Endothelial cell of umbilical vein (primary cell): ENCODE measurements at regions not wholly inside any gene's neighbourhood (a gene's known extent, or its start where the extent isn't known, plus 50 kb on each side); places are given as distances from the start of the nearest gene placed in this dataset.
A peak's percentile ranks its signal among the peaks of the same experiment; 100 is the strongest.

Experiments used
- BruUV-seq: library from RNA; stranded (reverse); fragments of 400-500 nt; replicated peaks from 2 replicates; lab custom pipeline; 2021; lab: Mats Ljungman, UMichigan
- CTCF ChIA-PET: fragments of 300-600, 350-600 bp; sonication (Branson Sonifier 250); formaldehyde crosslinking; loops from one replicate; lab custom pipeline; 2021; ENCODE audit warnings: antibody characterized with exemption, inconsistent platforms; lab: Charles Lee
- POLR2A ChIA-PET: fragments of 300-600, 350-600 bp; sonication (Branson Sonifier 250); formaldehyde crosslinking; loops from one replicate; lab custom pipeline; 2021; ENCODE audit warnings: antibody characterized with exemption, inconsistent platforms; lab: Charles Lee
- DNase-seq: peaks from one replicate; pipeline ENCODE4 v3.0.0-alpha.2; 2011; ENCODE audit warnings: low read depth, low spot score
- FAIRE-seq: peaks from 2 replicates; lab custom pipeline; 2011; peaks lifted over from hg19 to GRCh38; lab: Jason Lieb, UNC
- H2AFZ ChIP-seq: 2 replicates; pipeline ENCODE4 v1.6.0; 2012; ENCODE audit warnings: low read depth, low read length, control low read depth, inconsistent platforms
- H3K27ac ChIP-seq: 2 replicates; pipeline ENCODE4 v1.5.1; 2011; ENCODE audit warnings: low read depth, mild to moderate bottlenecking, control low read depth, low read length, moderate library complexity; ENCODE audit not compliant: insufficient read depth
- H3K27me3 ChIP-seq, 2 experiments: 2 replicates each; pipeline versions ENCODE4 v1.6.0 to v1.6.1; 2011; ENCODE audit warnings: low read length in 2 of 2, mixed read lengths in 1 of 2; ENCODE audit not compliant: control insufficient read depth in 2 of 2, insufficient read depth in 2 of 2
- H3K36me3 ChIP-seq, 2 experiments: 2 replicates in 1 of 2; 3 replicates in 1 of 2; pipeline ENCODE4 v1.5.1; 2011; ENCODE audit warnings: low read length in 2 of 2, mild to moderate bottlenecking in 1 of 2, moderate library complexity in 1 of 2; ENCODE audit not compliant: control insufficient read depth in 2 of 2, insufficient read depth in 2 of 2; ENCODE audit errors: extremely low read depth in 1 of 2
- H3K4me1 ChIP-seq: 3 replicates; pipeline ENCODE4 v1.5.1; 2011; ENCODE audit warnings: mild to moderate bottlenecking, low read length; ENCODE audit not compliant: control insufficient read depth, insufficient read depth; ENCODE audit errors: extremely low read depth
- H3K4me2 ChIP-seq: 2 replicates; pipeline ENCODE4 v1.6.1; 2011; ENCODE audit warnings: low read length, control low read depth, mixed read lengths; ENCODE audit not compliant: insufficient read depth
- H3K4me3 ChIP-seq, 3 experiments: fragments of 200-600 bp in 1 of 3; sonication (generic), shearing (Covaris generic) in 1 of 3; replicated peaks in 1 of 3; 2 replicates each; pipeline ENCODE4 v1.5.1; 2011 to 2016; ENCODE audit warnings: control low read depth in 3 of 3, low read length in 3 of 3, mild to moderate bottlenecking in 2 of 3, inconsistent platforms in 1 of 3, low read depth in 1 of 3, moderate library complexity in 1 of 3; ENCODE audit not compliant: insufficient read depth in 1 of 3
- H3K79me2 ChIP-seq: 2 replicates; pipeline ENCODE4 v1.6.0; 2012; ENCODE audit warnings: low read length, inconsistent platforms; ENCODE audit not compliant: control insufficient read depth, insufficient read depth
- H3K9ac ChIP-seq: replicated peaks from 2 replicates; pipeline ENCODE3; 2011; ENCODE audit warnings: low read length, control low read depth; ENCODE audit not compliant: insufficient read depth; ENCODE audit errors: extremely low read depth
- H3K9me1 ChIP-seq: replicated peaks from 3 replicates; pipeline ENCODE4 v1.6.0; 2011; ENCODE audit warnings: mild to moderate bottlenecking, low read length; ENCODE audit not compliant: control insufficient read depth, insufficient read depth; ENCODE audit errors: extremely low read depth
- H3K9me3 ChIP-seq: replicated peaks from 2 replicates; pipeline ENCODE4 v1.5.1; 2012; ENCODE audit warnings: low read length, inconsistent platforms; ENCODE audit not compliant: control insufficient read depth, insufficient read depth
- H4K20me1 ChIP-seq: replicated peaks from 2 replicates; pipeline ENCODE3; 2011; ENCODE audit warnings: mild to moderate bottlenecking, low read length; ENCODE audit not compliant: control insufficient read depth, insufficient read depth; ENCODE audit errors: extremely low read depth
- EZH2 ChIP-seq: IDR thresholded peaks from 2 replicates; pipeline ENCODE4 v1.6.1; 2012; ENCODE audit warnings: borderline replicate concordance, low read depth, mild to moderate bottlenecking, moderate library complexity, low read length, inconsistent platforms; ENCODE audit not compliant: severe bottlenecking
- FOS ChIP-seq: IDR thresholded peaks from 2 replicates; pipeline ENCODE4 v1.6.1; 2011; ENCODE audit warnings: mild to moderate bottlenecking, low read length, moderate library complexity, borderline replicate concordance; ENCODE audit not compliant: insufficient read depth
- GATA2 ChIP-seq: IDR thresholded peaks from 2 replicates; pipeline ENCODE4 v1.7.0; 2011; ENCODE audit warnings: low read depth, mild to moderate bottlenecking, moderate library complexity, mixed read lengths, low read length; ENCODE audit not compliant: insufficient read length, insufficient read depth
- JUN ChIP-seq: IDR thresholded peaks from 2 replicates; pipeline ENCODE4 v1.6.1; 2011; ENCODE audit warnings: borderline replicate concordance, low read depth; ENCODE audit not compliant: insufficient read length, insufficient read depth
- MYC ChIP-seq: IDR thresholded peaks from one replicate; pipeline ENCODE4 v1.6.1; 2011; ENCODE audit warnings: mild to moderate bottlenecking, low read depth, low read length
- POLR2A ChIP-seq: IDR thresholded peaks from 2 replicates; pipeline ENCODE4 v1.6.1; 2012; ENCODE audit warnings: low read depth, mild to moderate bottlenecking, control low read depth, low read length
- POLR2AphosphoS5 ChIP-seq: IDR thresholded peaks from 2 replicates; pipeline ENCODE4 v1.6.1; 2012; ENCODE audit warnings: low read depth, mild to moderate bottlenecking, control low read depth, low read length, moderate library complexity; ENCODE audit not compliant: insufficient read depth
- dilution Hi-C: fragments of 300-500 bp; cut with MboI; formaldehyde crosslinking; loops from one replicate; pipeline ENCODE4 v1.15.0; 2019; ENCODE audit warnings: low sequenced_read_pairs; ENCODE audit not compliant: extremely low pct_ligation_motif_present
- intact Hi-C: fragments of 100-400 bp; cut with micrococcal nuclease; formaldehyde crosslinking; loops from one replicate; pipeline ENCODE4 v1.10.0; 2022
- TF ChIP-seq, protein P1 (sequence below): IDR thresholded peaks from 2 replicates; pipeline ENCODE4 v1.6.1; 2011; ENCODE audit not compliant: insufficient read depth, insufficient read length

DNA sequence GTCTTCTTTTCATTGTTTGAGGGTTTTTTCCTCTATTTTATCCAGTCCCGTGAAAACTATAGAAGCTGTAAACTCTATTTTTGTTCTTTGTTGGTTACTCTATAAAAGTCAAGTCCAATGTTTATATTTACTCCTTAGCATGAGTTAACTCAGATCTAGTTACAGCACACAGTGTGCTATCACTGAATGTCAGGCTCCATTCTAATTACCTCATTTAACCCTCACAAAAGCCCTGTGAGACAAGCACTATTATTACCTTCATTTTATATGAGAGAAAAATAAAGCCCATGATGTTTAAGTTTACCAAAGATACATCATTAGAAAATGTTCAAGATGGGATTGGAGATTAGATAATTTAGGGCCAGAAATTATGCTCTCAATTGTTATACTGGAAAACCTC lies 251.4 kb upstream of the SNX7 start:
- ChIA-PET POLR2A (interaction anchor here (0.7 kb wide), 1 partner anchor 16 kb away, joined by 3 read pairs; no protein-coding TSS in a partner anchor), CTCF (no interaction called here)
- Histone ChIP-seq H3K4me3 (no peak overlapping the region), H3K27ac (no peak overlapping the region), H3K79me2 (no peaks in the 10 kb centered on the region), H3K27me3 (no peaks in the 10 kb centered on the region), H3K9me3 (no peaks in the 10 kb centered on the region), H4K20me1 (no peaks in the 10 kb centered on the region), H3K9me1 (no peaks in the 10 kb centered on the region), H3K4me1 (peaks cover 6% of the 10 kb centered on the region), H3K9ac (no peak overlapping the region), H2AFZ (no peak overlapping the region), H3K36me3 (no peaks in the 10 kb centered on the region), H3K4me2 (no peak overlapping the region)
- FAIRE-seq (no peak), DNase-seq (no peak)
- BruUV-seq, result no TSS peak
- TF ChIP-seq FOS, result no peak
- TF ChIP-seq GATA2, result no peak
- TF ChIP-seq, protein P1, sequence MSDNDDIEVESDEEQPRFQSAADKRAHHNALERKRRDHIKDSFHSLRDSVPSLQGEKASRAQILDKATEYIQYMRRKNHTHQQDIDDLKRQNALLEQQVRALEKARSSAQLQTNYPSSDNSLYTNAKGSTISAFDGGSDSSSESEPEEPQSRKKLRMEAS, result no peak
- no peak for TF ChIP-seq POLR2A
- no peak for TF ChIP-seq MYC
- no peak for TF ChIP-seq EZH2
- intact Hi-C loops, result no loop called here
- dilution Hi-C loops, result no loop called here

DNA sequence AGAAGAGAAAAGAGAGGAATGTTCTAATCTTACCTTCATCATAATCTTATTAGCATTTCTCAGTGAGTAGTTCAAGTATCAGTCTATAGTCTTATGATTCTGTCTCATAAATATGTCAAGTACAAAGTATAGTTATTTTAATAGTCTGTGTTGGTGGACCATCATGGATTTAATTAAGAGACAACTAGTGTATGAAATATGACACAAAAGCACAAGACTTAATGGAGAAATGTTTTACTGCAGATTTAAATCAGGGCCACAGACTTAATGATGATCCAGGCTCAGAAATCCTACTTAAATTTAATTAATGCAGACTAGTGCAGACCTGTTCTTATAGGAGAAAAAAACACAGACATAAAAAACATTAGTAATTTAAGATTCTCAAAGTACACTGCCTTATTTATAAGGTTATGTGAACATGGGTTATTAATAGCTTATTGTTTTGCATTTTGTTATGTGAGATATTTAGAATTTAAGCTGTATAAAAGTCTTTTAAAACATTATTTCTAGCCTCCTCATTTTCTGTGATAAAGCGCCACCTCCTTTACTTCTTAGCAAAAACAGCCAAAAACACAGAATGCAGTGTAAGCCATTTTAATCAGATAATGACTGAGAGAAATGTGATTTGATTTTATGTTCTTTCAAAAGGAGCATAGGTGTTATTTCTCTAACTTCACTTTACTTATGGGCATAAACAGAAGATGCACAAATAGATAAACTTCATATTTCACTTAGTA lies 255.0 kb upstream of the SNX7 start:
- no peak overlapping the region for H3K4me2 ChIP-seq
- no peak overlapping the region for H3K9ac ChIP-seq
- H3K9me3 ChIP-seq, result no peaks in the 10 kb centered on the region
- intact Hi-C loops, result no loop called here
- H3K4me1 ChIP-seq, result peaks cover 6% of the 10 kb centered on the region
- H2AFZ ChIP-seq, result peak overlapping the region; percentile 35
- no peaks in the 10 kb centered on the region for H3K36me3 ChIP-seq
- H3K4me3 ChIP-seq, result no peak overlapping the region
- dilution Hi-C loops, result no loop called here
- no peak overlapping the region for H3K27ac ChIP-seq
- H4K20me1 ChIP-seq, result no peaks in the 10 kb centered on the region
- no peaks in the 10 kb centered on the region for H3K79me2 ChIP-seq
- H3K27me3 ChIP-seq, result no peaks in the 10 kb centered on the region
- no TSS peak for BruUV-seq
- DNase-seq (no peak), FAIRE-seq (no peak)
- CTCF ChIA-PET, result interaction anchor here (1.0 to 4.1 kb wide), 6 partner anchors 14 to 79 kb away, joined by 3 to 10 read pairs (median 4); no protein-coding TSS in a partner anchor
- TF ChIP-seq, protein P1, result no peak
- TF ChIP-seq POLR2AphosphoS5 (no peak), MYC (no peak), JUN (no peak), EZH2 (no peak), POLR2A (no peak), FOS (no peak)
- H3K9me1 ChIP-seq, result no peaks in the 10 kb centered on the region
- POLR2A ChIA-PET, result no interaction called here
